ENCODE measurements at regions not wholly inside any gene's neighbourhood (a gene's known extent, or its start where the extent isn't known, plus 50 kb on each side); places are given as distances from the start of the nearest gene placed in this dataset.

DNA sequence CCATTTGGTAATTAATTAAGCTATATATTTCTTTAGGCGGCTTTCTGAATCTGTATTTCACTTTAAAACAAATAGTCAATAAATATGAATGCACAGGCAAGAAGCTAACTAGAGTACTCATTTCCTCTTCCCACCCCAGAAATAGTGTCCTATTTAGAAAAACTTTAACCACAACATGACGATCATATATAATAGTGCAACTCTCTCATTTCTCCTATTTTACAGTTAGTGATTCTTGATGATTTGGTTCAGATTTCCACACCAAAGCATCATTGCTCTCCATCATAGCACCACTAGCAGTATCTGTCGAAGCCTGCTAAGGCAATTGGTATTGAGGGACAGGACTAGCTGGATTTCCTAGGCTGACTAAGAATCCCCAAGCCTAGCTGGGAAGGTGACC lies 184.0 kb upstream of the GALNTL6 start:
- TF ChIP-seq EP300 (IDR thresholded peaks at IDR 0.05; ENCODE audit: borderline replicate concordance in 1 of 2, low read depth in 2 of 2, low read length in 2 of 2) (no peak), CREB1 (IDR thresholded peaks at IDR 0.05) (no peak), GTF2F1 (IDR thresholded peaks at IDR 0.05; ENCODE audit: borderline replicate concordance, low read depth, low read length) (no peak), RAD21 (IDR thresholded peaks at IDR 0.05 in 1 of 2, conservative IDR thresholded peaks at IDR 0.05 in 1 of 2; ENCODE audit: low read depth in 2 of 2, low read length in 2 of 2) (no peak), YY1 (IDR thresholded peaks at IDR 0.05; ENCODE audit: low read depth, low read length) (no peak), CBX5 (IDR thresholded peaks at IDR 0.05; ENCODE audit: low read depth, low read length) (no peak), MAX (IDR thresholded peaks at IDR 0.05) (no peak), BACH1 (IDR thresholded peaks at IDR 0.05; ENCODE audit: low read length) (no peak)
- TF ChIP-seq, protein P1, sequence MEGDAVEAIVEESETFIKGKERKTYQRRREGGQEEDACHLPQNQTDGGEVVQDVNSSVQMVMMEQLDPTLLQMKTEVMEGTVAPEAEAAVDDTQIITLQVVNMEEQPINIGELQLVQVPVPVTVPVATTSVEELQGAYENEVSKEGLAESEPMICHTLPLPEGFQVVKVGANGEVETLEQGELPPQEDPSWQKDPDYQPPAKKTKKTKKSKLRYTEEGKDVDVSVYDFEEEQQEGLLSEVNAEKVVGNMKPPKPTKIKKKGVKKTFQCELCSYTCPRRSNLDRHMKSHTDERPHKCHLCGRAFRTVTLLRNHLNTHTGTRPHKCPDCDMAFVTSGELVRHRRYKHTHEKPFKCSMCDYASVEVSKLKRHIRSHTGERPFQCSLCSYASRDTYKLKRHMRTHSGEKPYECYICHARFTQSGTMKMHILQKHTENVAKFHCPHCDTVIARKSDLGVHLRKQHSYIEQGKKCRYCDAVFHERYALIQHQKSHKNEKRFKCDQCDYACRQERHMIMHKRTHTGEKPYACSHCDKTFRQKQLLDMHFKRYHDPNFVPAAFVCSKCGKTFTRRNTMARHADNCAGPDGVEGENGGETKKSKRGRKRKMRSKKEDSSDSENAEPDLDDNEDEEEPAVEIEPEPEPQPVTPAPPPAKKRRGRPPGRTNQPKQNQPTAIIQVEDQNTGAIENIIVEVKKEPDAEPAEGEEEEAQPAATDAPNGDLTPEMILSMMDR (IDR thresholded peaks at IDR 0.05; ENCODE audit: control extremely low read depth in 1 of 3, insufficient read depth in 1 of 3, low read depth in 1 of 3, low read length in 3 of 3): no peak
